ENCODE measurements at regions not wholly inside any gene's neighbourhood (a gene's known extent, or its start where the extent isn't known, plus 50 kb on each side); places are given as distances from the start of the nearest gene placed in this dataset.

DNA sequence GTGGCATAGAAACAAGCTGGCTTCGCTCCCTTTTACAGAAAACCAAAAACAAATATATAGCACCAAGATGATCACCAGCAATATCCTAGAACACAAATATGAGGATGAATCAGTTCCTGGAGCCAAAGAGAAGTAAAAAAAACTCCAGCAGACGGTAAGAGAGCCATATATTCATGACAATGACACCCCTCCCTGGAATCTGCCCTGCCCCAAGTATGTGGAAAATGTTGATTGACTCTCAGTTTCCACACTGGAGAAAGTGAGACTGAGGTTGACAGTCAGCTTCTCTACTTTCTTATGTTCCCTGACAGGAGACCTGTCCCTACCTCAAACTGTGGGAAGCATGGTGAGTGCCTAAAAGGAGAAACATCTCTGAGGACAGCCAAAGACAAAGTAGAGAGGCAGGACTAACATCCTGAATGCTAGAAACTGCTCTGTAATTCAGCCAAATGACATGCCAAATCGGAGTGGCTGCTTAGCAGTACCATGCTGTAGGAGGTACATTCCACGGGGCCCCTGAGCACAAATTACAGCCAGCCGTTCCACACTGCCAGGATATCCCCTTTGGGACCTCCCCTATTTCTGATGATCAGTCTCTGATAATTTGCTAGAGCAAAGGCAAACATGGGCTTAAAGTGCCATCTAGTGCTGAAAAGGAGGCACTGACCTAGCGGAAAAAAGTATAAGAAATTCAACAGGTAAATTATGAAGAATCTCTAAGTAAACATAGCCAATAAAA lies 424.0 kb upstream of the RGMB start:
- TF ChIP-seq POLR2A (IDR thresholded peaks at IDR 0.05) = no peak
- TF ChIP-seq, protein P1, sequence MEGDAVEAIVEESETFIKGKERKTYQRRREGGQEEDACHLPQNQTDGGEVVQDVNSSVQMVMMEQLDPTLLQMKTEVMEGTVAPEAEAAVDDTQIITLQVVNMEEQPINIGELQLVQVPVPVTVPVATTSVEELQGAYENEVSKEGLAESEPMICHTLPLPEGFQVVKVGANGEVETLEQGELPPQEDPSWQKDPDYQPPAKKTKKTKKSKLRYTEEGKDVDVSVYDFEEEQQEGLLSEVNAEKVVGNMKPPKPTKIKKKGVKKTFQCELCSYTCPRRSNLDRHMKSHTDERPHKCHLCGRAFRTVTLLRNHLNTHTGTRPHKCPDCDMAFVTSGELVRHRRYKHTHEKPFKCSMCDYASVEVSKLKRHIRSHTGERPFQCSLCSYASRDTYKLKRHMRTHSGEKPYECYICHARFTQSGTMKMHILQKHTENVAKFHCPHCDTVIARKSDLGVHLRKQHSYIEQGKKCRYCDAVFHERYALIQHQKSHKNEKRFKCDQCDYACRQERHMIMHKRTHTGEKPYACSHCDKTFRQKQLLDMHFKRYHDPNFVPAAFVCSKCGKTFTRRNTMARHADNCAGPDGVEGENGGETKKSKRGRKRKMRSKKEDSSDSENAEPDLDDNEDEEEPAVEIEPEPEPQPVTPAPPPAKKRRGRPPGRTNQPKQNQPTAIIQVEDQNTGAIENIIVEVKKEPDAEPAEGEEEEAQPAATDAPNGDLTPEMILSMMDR (IDR thresholded peaks at IDR 0.05 in 4 of 5, conservative IDR thresholded peaks at IDR 0.05 in 1 of 5) = no peak

Data from gastrocnemius medialis (tissue), 4 donors.